Ovary (tissue), 7 donors: ENCODE measurements at regions not wholly inside any gene's neighbourhood (a gene's known extent, or its start where the extent isn't known, plus 50 kb on each side); places are given as distances from the start of the nearest gene placed in this dataset.

Source experiments
- DNase-seq, 5 donors: peaks; one replicate each; pipeline ENCODE4 v3.0.0-alpha.2; 2019 to 2020
- H3K27ac ChIP-seq, 2 donors: fragments of 200-600 bp; one replicate each; pipeline versions ENCODE4 v1.5.1 to v1.8.0; 2019 to 2022
- H3K27me3 ChIP-seq: fragments of 200-600 bp; one replicate; pipeline ENCODE4 v1.8.0; 2022
- H3K36me3 ChIP-seq: fragments of 200-600 bp; sonication (generic); one replicate; pipeline ENCODE4 v1.5.1; 2019
- H3K4me1 ChIP-seq: one replicate; pipeline ENCODE4 v1.8.1; 2013; ENCODE audit warnings: mild to moderate bottlenecking, moderate library complexity; ENCODE audit not compliant: insufficient read depth
- H3K4me3 ChIP-seq: fragments of 200-600 bp; sonication (generic); one replicate; pipeline ENCODE4 v1.5.1; 2017
- H3K9me3 ChIP-seq, 2 donors: fragments of 200-600 bp in 1 of 2; sonication (generic) in 1 of 2; one replicate each; pipeline versions ENCODE4 v1.5.1 to v1.8.1; 2013 to 2019; ENCODE audit warnings: mild to moderate bottlenecking in 1 of 2, moderate library complexity in 1 of 2
- EP300 ChIP-seq: sonication (generic); formaldehyde crosslinking; IDR thresholded peaks from one replicate; pipeline ENCODE4 v1.6.1; 2017; ENCODE audit warnings: antibody characterized with exemption
- POLR2A ChIP-seq: fragments of 450-650 bp; IDR thresholded peaks from one replicate; pipeline ENCODE4 v1.6.1; 2017; ENCODE audit warnings: antibody characterized with exemption, mild to moderate bottlenecking, moderate library complexity
- WGBS, 3 donors: extraction: QIAGEN DNeasy Blood & Tissue Kit in 1 of 3; methylation state at CpG; one replicate each; pipeline versions ENCODE4 v1.1.5 to v1.1.7; 2013 to 2017; 5-methylcytosine and 5-hydroxymethylcytosine counted together
- intact Hi-C, 4 donors: fragments of 100-400 bp; cut with DNase I; formaldehyde crosslinking; loops; one replicate each; pipeline versions ENCODE4 v1.11.0 to v1.15.1; 2022 to 2023
- TF ChIP-seq, protein P1 (sequence below), 3 donors: fragments of 450-650 bp in 2 of 3; fragments of 200-600 bp in 1 of 3; IDR thresholded peaks; one replicate each; pipeline versions ENCODE4 v1.5.1 to v1.8.0; 2016 to 2022; ENCODE audit warnings: antibody characterized with exemption in 3 of 3, mild to moderate bottlenecking in 1 of 3
- donor health status: DM: no; HTN: no; CAD: no; lungs with moderate emphysema.
- donor health status: DM: no; HTN: no; CAD: no.
- donor health status: Bipolar disorder and iron deficiency.
- donor health status: DM: no; HTN: no; CAD: no.
- donor health status: DM: yes; HTN: yes; CAD: no.

DNA sequence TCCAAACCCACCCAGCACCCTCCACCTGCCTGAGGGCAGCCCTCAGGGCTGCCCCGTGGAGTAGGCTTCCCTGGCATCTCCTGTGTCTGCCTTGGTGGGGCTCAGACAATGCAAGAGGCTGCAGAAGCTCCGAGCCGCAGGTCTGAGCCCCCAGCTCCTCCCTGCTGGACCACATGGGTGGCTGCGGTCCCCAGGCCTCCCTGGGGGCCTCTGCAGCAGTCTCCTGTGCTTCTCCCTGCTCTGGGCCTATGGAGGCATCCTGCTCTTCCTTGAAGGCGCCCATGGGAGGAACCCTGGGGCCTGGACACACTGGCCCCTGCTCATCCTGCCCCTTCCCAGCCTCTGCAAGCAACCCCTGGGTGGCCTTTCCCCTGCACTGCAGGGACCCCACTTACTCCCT, 86.1 kb upstream of the ACTRT2 start:
- H3K27ac ChIP-seq, result no peak overlapping the region
- no peak overlapping the region for H3K4me3 ChIP-seq
- WGBS, 3 donors, result 83 to 87% (median 84%) methylated on average over 5 of the region's 5 CpGs
- intact Hi-C loops, result no loop called here
- no peaks in the 10 kb centered on the region for H3K36me3 ChIP-seq
- no peaks in the 10 kb centered on the region for H3K4me1 ChIP-seq
- no peak for DNase-seq
- TF ChIP-seq EP300 (no peak), POLR2A (no peak)
- H3K9me3 ChIP-seq, result peaks cover 0 to 4% of the 10 kb centered on the region in 2 donors
- no peaks in the 10 kb centered on the region for H3K27me3 ChIP-seq

DNA sequence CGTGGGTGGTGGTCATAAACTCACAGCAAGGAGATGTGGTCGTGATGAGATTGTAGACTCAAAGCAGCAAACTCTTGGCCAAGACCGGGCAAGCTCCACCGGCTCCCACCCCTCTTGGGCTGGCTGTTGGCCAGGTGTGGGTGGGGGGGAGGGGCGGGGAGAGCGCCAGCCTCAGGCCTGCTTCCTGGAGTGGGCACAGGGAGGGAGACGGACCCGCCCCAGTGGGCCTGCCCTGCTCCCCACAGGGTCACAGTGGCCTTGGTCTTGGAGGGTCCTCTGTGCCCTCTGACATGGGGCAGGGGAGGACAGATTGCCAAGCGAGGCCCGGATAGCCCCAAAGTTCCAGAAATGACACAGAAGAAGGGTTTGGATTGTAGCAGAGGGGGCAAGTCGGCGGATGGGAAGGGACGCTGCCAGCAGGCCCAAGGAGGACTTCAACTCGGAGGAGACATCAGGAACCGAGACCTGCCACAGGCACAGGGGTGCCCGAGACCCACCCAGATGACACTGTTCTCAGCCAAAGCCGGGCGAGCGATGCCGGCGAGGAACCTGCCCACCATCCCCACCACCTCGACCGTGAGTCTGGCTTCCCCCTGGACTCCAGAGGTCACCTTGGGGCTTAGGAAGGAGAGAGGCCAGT, 85.4 kb upstream of the ACTRT2 start:
- TF ChIP-seq POLR2A (no peak), EP300 (no peak)
- TF ChIP-seq, protein P1, sequence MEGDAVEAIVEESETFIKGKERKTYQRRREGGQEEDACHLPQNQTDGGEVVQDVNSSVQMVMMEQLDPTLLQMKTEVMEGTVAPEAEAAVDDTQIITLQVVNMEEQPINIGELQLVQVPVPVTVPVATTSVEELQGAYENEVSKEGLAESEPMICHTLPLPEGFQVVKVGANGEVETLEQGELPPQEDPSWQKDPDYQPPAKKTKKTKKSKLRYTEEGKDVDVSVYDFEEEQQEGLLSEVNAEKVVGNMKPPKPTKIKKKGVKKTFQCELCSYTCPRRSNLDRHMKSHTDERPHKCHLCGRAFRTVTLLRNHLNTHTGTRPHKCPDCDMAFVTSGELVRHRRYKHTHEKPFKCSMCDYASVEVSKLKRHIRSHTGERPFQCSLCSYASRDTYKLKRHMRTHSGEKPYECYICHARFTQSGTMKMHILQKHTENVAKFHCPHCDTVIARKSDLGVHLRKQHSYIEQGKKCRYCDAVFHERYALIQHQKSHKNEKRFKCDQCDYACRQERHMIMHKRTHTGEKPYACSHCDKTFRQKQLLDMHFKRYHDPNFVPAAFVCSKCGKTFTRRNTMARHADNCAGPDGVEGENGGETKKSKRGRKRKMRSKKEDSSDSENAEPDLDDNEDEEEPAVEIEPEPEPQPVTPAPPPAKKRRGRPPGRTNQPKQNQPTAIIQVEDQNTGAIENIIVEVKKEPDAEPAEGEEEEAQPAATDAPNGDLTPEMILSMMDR (IDR thresholded peaks at IDR 0.05), result no peak
- intact Hi-C loops, result no loop called here
- 74 to 75% (median 75%) methylated on average over 23 of the region's 23 CpGs for WGBS, 3 donors
- peaks cover 0 to 5% of the 10 kb centered on the region in 2 donors for H3K9me3 ChIP-seq
- H3K36me3 ChIP-seq, result no peaks in the 10 kb centered on the region
- H3K4me3 ChIP-seq, result no peak overlapping the region
- no peak for DNase-seq
- no peaks in the 10 kb centered on the region for H3K27me3 ChIP-seq
- H3K4me1 ChIP-seq, result no peaks in the 10 kb centered on the region
- no peak overlapping the region for H3K27ac ChIP-seq

DNA sequence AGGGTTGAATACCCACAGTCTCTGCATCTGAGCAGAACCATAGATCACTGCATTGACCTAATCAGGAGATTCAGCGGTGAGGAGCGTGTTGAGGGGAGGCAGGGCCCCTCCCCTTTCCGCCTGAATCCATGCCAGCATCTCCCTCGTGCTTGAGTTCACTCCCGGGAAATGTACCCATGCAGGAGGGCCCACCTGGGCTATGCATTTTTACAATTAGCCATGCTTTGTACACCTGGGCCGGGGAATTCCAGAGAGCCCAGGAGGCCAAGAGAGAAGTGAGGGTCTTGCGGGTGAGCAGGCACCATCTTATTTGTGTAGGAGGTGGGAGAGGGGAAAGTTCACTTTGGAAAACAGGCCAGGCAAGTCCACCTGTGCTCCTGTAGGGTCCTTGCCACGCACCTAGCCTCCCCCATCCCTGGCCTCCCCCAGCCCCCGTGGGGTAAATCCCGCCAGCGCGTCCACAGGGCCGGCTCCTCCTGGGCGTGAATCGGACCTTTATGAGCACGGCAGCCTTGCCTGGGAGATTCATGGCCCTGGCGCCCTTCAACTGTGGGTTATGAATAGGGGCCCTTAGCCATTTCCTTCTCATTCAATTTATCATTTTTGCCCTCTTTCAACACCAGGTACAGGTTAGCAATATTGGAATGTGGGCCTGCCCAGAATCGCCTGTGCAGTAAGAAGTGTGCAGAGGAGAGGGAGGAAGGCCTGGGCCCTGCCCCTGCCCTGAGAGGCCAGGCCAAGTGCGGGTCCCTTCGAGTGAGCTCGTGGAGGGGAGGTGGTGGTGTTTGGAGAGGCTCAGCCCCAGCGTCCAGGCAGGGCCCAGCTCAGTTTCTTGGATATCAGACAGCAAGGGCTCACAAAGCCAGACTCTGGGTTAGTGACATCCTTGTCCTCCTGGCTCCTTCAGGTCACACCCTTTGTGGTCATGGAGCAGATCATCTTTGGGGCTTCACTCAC, 84.4 kb upstream of the ACTRT2 start:
- H3K9me3 ChIP-seq, result peaks cover 0 to 14% of the 10 kb centered on the region in 2 donors
- intact Hi-C loops, result no loop called here
- no peak for DNase-seq

DNA sequence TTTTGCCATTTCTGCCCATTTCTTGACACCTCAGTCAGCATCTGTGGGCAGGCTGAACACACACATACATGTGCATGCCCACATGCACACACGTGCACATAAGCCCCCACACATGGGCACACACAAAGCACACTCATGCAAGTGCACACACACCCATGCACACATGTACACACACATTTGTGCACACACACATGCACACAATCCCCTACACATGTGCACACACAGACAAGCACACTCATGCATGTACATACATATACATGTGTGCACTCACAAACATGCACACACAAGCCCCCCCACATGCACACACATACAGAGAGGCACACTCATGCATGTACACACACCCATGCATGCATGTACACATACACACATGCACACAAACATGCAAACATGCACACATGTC, 83.5 kb upstream of the ACTRT2 start:
- intact Hi-C loops, result no loop called here
- no peak for DNase-seq
- H3K36me3 ChIP-seq, result no peaks in the 10 kb centered on the region
- no peak overlapping the region for H3K4me3 ChIP-seq
- H3K4me1 ChIP-seq, result no peaks in the 10 kb centered on the region
- 67 to 80% (median 73%) methylated on average over 1 of the region's 1 CpG for WGBS, 3 donors
- peaks cover 0 to 14% of the 10 kb centered on the region in 2 donors for H3K9me3 ChIP-seq
- TF ChIP-seq, protein P1 (IDR thresholded peaks at IDR 0.05), result no peak
- TF ChIP-seq EP300 (no peak), POLR2A (no peak)
- H3K27me3 ChIP-seq, result no peaks in the 10 kb centered on the region
- H3K27ac ChIP-seq, result no peak overlapping the region

More for the DNA sequence above, 84.4 kb upstream of the ACTRT2 start:
- no peaks in the 10 kb centered on the region for H3K36me3 ChIP-seq
- TF ChIP-seq, protein P1 (IDR thresholded peaks at IDR 0.05), result no peak
- TF ChIP-seq POLR2A (no peak), EP300 (no peak)
- H3K4me3 ChIP-seq, result no peak overlapping the region
- 58 to 62% (median 60%) methylated on average over 22 of the region's 22 CpGs for WGBS, 3 donors
- H3K27ac ChIP-seq, result no peak overlapping the region
- H3K4me1 ChIP-seq, result no peaks in the 10 kb centered on the region
- no peaks in the 10 kb centered on the region for H3K27me3 ChIP-seq
